Fibroblast of mammary gland (primary cell): ENCODE measurements at regions not wholly inside any gene's neighbourhood (a gene's known extent, or its start where the extent isn't known, plus 50 kb on each side); places are given as distances from the start of the nearest gene placed in this dataset.

Experiments used
- DNase-seq: peaks from one replicate; pipeline ENCODE4 v3.0.0-alpha.2; 2010; ENCODE audit warnings: low read depth
- H3K4me3 ChIP-seq: 2 replicates; pipeline ENCODE4 v1.5.1; 2011; ENCODE audit warnings: low read depth, mild to moderate bottlenecking, low read length, moderate library complexity; ENCODE audit not compliant: control insufficient read depth
- CTCF ChIP-seq: conservative IDR thresholded peaks from 2 replicates; pipeline ENCODE4 v1.5.1; 2011; ENCODE audit warnings: low read depth, low read length, inconsistent platforms; ENCODE audit not compliant: control insufficient read depth, insufficient read depth

GRCh38 chr3:194851254-194851653 is 165.6 kb downstream of the FAM43A start:
- DNase-seq, result no peak
- no peak overlapping the region for H3K4me3 ChIP-seq
- no peak for TF ChIP-seq CTCF

- DNase-seq, result no peak
- no peak for TF ChIP-seq CTCF
- H3K4me3 ChIP-seq, result no peak overlapping the region
Observed at GRCh38 chr3:194851941-194852340, 166.3 kb downstream of the FAM43A start.

GRCh38 chr3:194852345-194852744 is 166.7 kb downstream of the FAM43A start:
- no peak overlapping the region for H3K4me3 ChIP-seq
- DNase-seq, result no peak
- no peak for TF ChIP-seq CTCF

- no peak for TF ChIP-seq CTCF
- no peak for DNase-seq
- no peak overlapping the region for H3K4me3 ChIP-seq
Observed at GRCh38 chr3:194852831-194853508, 167.3 kb downstream of the FAM43A start.

- no peak for DNase-seq
- TF ChIP-seq CTCF, result no peak
- no peak overlapping the region for H3K4me3 ChIP-seq
Observed at GRCh38 chr3:194854206-194854605, 168.5 kb downstream of the FAM43A start.

- H3K4me3 ChIP-seq, result no peak overlapping the region
- DNase-seq, result no peak
- TF ChIP-seq CTCF, result no peak
Observed at GRCh38 chr3:194854659-194855390, 169.1 kb downstream of the FAM43A start.
